ACC112 (cell line): ENCODE measurements at regions not wholly inside any gene's neighbourhood (a gene's known extent, or its start where the extent isn't known, plus 50 kb on each side); places are given as distances from the start of the nearest gene placed in this dataset.

ENCODE experiments used
- H2AFZ ChIP-seq: fragments of 200-600 bp; sonication (generic); one replicate; pipeline ENCODE4 v1.6.0; 2017; ENCODE audit warnings: antibody characterized with exemption, low read length; ENCODE audit not compliant: unreplicated experiment
- H3K27ac ChIP-seq: fragments of 200-600 bp; sonication (generic); 2 replicates; pipeline ENCODE4 v1.5.1; 2014; ENCODE audit warnings: low read depth, mild to moderate bottlenecking, antibody characterized with exemption, low read length, moderate library complexity
- H3K27me3 ChIP-seq: fragments of 200-600 bp; sonication (generic); 2 replicates; pipeline ENCODE4 v1.6.1; 2014; ENCODE audit warnings: mild to moderate bottlenecking, antibody characterized with exemption, low read length, moderate library complexity, mixed read lengths; ENCODE audit not compliant: insufficient read depth
- H3K36me3 ChIP-seq: fragments of 200-600 bp; sonication (generic); 2 replicates; pipeline ENCODE4 v1.6.1; 2016; ENCODE audit warnings: mild to moderate bottlenecking, antibody characterized with exemption, low read length, moderate library complexity, mixed read lengths; ENCODE audit not compliant: insufficient read depth
- H3K4me1 ChIP-seq: fragments of 200-600 bp; sonication (generic); one replicate; pipeline ENCODE4 v1.6.1; 2016; ENCODE audit warnings: low read length, mixed read lengths; ENCODE audit not compliant: insufficient read depth, unreplicated experiment, control insufficient read depth
- H3K4me3 ChIP-seq: fragments of 200-600 bp; sonication (generic); 2 replicates; pipeline ENCODE4 v1.5.1; 2014; ENCODE audit warnings: mild to moderate bottlenecking, low read depth, low read length
- H3K79me2 ChIP-seq: fragments of 200-600 bp; sonication (generic); one replicate; pipeline ENCODE4 v1.6.0; 2016; ENCODE audit warnings: low read length; ENCODE audit not compliant: control insufficient read depth, unreplicated experiment, insufficient read depth

DNA sequence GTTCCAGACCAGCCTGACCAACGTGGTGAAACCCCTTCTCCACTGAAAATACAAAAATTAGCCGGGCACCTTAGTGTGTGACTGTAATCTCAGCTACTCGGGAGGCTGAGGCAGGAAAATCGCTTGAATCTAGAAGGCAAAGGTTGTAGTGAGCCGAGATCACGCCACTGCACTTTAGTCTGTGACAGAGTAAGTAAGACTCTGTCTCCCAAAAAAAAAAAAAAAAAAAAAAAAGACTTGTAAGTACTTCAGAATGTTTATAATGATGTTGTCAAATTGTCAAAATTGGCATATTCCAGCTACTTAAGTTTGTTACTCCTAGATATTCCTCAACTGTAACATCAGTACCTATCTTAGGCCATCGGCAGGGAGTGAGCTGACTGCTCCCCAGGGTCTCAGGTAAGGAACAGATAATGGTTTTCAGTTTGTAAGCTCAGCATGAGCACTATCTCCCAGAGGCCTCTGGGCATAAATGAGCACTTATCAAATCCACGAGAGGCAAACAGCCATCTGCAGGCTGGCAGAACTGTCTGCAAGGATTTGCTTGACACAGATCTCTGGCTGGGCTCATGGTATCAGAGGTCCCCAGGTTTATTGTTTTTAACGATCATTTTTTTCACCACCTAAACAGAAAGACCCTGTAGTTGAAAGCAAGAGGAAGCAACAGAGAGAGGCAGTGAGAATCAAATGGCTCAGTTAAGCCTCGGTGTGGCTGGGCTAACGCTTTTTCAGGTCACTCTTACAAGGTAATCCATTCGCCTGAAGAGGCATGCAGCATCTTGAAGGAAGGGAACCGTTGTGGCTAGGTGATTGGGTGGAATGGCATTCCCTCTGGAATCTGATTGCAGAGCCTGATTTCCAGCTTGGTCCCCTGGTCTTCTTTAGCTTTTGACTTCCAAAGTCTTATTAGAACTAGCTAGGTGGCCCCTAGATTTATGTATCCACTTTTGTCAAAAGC is 115.9 kb downstream of the LY86 start:
- no peak overlapping the region for H3K4me3 ChIP-seq
- no peak overlapping the region for H2AFZ ChIP-seq
- peaks cover 10% of the 10 kb centered on the region for H3K4me1 ChIP-seq
- H3K36me3 ChIP-seq, result no peaks in the 10 kb centered on the region
- H3K27ac ChIP-seq, result no peak overlapping the region
- peaks cover 30% of the 10 kb centered on the region; the same call in 1 of the 2 replicates for H3K27me3 ChIP-seq
- no peaks in the 10 kb centered on the region for H3K79me2 ChIP-seq

DNA sequence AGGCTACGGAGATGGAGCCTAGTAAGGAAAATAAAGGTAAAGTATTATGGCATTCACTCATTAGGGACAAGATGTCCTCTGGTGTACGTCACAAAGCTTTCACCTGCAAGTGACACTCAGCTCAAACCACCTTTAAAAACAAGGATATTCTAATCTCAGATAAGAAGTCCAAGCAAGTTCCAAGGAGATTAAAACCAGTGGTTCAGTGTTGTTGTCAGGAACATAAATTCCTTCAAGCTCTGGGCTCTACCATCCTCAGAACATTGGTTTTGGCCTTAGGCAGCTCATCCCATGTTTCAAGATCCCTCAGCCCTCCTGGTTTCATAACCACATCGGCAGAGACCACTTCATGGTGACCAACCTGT is 116.5 kb downstream of the LY86 start:
- H3K36me3 ChIP-seq, result no peaks in the 10 kb centered on the region
- H3K27ac ChIP-seq, result no peak overlapping the region
- H3K79me2 ChIP-seq, result no peaks in the 10 kb centered on the region
- no peak overlapping the region for H2AFZ ChIP-seq
- H3K27me3 ChIP-seq, result peaks cover 36% of the 10 kb centered on the region; the same call in 1 of the 2 replicates
- peaks cover 5% of the 10 kb centered on the region for H3K4me1 ChIP-seq
- H3K4me3 ChIP-seq, result no peak overlapping the region

DNA sequence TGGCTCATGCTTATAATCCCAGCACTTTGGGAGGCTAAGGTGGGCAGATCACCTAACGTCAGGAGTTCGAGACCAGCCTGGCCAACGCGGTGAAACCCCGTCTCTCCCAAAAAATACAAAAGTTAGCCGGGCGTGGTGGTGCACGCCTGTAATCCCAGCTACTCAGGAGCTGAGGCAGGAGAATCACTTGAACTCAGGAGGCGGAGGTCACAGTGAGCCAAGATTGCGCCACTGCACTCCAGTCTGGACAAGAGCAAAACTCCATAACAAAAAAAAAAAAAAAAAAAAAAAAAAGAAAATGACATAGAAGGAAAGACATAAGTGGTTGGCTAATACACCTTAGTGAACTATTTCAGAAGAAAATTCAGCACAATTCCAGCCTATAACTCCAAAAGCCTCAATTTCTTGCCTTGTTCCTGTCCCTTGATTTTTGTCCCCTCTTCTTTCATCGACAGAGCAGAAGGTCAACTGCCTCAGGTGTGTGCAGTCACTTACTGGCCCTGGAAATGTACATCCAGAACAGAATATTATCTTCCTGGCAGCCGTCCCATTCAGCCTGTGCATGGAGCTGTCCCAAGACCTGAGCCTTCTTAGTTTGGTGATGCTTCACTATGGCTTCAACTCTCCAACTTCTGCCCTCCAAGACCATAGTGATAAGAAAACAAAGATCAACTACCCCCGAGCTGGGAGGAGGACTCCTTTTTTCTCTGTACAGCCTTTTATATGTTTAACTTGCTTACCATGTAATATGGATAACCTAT is 117.6 kb downstream of the LY86 start:
- Histone ChIP-seq H3K79me2 (no peaks in the 10 kb centered on the region), H3K4me3 (no peak overlapping the region), H3K4me1 (no peaks in the 10 kb centered on the region), H3K36me3 (no peaks in the 10 kb centered on the region), H3K27ac (no peak overlapping the region), H3K27me3 (peaks cover 38% of the 10 kb centered on the region; the same call in 1 of the 2 replicates), H2AFZ (no peak overlapping the region)

DNA sequence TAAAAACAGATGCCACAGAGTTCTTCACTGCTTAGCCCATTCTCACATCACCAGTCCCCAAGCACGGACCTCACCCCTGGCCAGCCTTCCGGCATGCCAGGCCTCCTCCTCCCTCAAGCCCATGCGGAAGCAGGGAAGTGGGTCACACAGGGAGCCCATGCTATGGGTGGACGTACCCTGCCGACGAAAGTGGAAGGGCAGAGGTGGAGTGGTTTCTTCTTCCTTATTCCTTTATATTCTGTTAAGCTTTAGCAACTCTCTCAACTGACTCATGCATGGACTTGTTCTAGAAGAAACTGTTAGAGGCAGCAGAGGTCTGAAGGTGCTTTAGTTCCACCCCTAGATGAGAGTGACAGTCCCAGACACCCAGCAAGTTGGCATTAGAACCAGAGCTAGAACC is 118.6 kb downstream of the LY86 start:
- peaks cover 34% of the 10 kb centered on the region; the same call in 1 of the 2 replicates for H3K27me3 ChIP-seq
- H2AFZ ChIP-seq, result no peak overlapping the region
- no peak overlapping the region for H3K27ac ChIP-seq
- H3K79me2 ChIP-seq, result no peaks in the 10 kb centered on the region
- no peaks in the 10 kb centered on the region for H3K36me3 ChIP-seq
- no peaks in the 10 kb centered on the region for H3K4me1 ChIP-seq
- H3K4me3 ChIP-seq, result no peak overlapping the region

DNA sequence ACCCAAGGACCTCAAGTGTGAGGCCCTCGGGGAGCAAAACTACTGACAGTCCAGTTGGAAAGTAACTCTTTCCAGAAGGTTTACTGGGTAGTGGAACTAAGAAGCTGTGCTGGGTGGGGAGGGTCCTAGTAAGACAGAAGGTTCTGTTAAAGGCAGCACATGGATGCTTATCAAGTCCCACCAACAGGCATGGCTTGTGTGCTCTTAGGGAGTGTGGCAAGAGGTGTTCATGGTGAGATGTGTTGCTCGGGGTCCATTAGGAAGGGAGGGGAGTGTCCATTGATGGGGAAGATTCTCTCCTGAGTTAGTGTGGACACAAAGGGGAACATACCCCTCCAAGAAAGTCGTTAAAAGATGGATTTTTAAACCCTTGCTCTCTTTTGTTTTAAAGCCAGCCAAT is 120.6 kb downstream of the LY86 start:
- no peak overlapping the region for H3K4me3 ChIP-seq
- peaks cover 34% of the 10 kb centered on the region; the same call in 1 of the 2 replicates for H3K27me3 ChIP-seq
- H3K79me2 ChIP-seq, result no peaks in the 10 kb centered on the region
- H2AFZ ChIP-seq, result no peak overlapping the region
- H3K4me1 ChIP-seq, result peaks cover 7% of the 10 kb centered on the region
- no peaks in the 10 kb centered on the region for H3K36me3 ChIP-seq
- H3K27ac ChIP-seq, result no peak overlapping the region

DNA sequence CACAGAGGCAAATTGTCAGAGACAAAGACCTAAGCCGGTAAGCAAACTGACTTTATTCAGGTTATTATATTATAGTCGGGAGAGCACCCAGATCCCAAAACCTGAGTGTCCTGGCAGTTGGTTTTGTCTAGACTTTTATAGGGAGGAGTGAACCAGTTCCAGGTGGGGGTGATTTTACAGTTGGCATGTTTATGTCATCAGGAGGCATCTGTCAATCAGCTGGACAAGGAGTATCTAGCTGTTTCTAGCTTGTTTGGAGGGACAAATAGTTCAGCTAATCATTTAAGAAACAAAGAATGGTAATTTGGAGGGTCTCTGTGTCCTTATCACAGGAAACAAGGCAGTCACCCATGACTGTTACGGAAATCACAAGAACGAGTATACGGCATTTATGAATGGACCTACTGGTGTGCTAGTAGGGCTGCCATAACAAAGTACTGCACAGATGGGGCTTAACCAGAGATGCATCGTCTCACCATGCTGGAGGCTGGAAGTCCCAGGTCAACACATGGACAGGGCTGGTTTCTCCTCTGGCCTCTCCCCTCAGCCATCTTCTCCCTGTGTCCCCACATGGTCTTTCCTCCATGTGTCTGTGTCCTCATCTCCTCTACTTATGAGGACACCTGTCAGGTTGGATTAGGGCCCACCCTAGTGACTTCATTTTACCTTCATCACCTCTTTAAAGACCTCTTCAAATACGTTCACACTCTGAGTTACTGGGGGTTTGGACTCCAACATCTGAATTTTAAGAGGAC is 122.7 kb downstream of the LY86 start:
- Histone ChIP-seq H3K36me3 (no peaks in the 10 kb centered on the region), H3K27me3 (peaks cover 34% of the 10 kb centered on the region; the same call in 1 of the 2 replicates), H3K4me3 (no peak overlapping the region), H3K4me1 (peaks cover 7% of the 10 kb centered on the region), H3K79me2 (no peaks in the 10 kb centered on the region), H3K27ac (no peak overlapping the region), H2AFZ (no peak overlapping the region)

DNA sequence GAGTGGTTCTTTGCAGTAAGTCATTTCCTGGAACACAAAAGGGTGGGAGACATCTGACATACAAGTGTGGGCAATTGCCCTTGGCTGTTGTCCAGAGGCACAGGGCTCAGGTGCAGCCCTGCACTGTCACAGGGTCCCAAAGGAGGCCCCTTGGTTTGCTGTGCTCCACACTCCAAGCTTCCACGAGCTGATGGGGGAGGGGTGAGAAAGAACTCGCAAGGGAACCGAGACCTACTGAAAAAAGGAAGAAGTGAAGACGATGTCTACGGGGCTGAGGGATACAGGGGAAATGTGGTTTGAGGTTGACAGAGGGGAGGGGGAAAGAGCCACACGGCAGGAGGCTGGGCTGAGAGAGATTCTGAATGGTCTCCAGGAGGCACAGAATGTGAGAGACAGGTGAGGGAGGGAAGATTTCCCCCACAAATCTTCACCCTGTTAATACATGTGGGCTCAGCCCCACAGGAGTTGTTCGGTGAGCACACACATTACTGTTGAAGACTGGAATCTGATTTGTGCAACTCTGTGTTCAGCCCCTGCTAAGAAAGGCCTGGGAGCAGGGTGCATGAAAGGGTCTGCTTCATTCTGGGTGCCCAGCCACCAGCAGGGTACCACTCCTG is 123.4 kb downstream of the LY86 start:
- Histone ChIP-seq H3K27ac (no peak overlapping the region), H3K36me3 (no peaks in the 10 kb centered on the region), H3K27me3 (peaks cover 34% of the 10 kb centered on the region; the same call in 1 of the 2 replicates), H2AFZ (no peak overlapping the region), H3K4me3 (no peak overlapping the region), H3K4me1 (peaks cover 7% of the 10 kb centered on the region), H3K79me2 (no peaks in the 10 kb centered on the region)

DNA sequence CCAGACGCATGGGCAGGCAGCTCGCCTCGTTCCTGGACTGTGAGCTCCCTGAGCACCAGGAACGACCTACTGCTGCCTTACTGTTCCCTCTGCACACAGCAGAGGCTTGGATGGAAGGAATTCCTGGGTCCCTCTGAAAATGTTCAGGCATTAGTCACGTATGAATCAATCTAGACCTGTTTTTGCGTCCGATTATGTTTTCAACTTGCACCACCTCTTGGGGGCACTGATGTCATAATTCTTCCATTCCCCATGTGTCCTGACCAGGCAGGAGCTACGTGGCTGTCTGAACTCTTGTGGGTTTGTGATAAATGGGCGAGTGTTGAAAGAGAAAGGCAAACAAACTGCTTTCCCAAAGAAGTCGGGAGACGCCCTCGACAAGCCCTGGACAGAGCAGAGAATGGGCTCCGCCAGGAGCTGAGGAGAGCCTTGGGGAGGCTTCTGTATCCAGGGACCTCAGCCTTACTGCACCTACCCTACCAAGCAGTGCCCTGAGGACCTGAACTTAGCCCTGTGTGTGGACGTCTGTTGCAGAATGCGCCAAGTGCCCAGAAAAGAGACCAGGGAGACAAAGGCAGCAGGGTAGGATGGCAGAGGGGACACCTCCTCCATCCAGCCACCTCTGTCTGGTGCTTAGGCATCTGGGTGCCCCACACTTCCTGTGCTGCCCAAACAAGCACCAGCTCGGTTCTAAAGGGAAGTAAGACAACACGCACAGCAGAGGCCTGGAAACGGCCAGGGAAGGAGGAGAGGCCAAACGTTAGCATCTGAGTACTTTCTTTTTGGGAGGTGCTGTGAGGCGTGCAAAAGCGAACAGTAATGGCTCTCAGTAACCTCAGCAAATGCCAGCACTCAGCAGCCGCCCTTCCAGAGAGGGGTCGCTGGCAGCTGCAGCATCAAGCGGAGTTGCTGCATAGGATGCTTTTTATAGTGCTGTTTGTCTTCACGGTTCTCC is 124.2 kb downstream of the LY86 start:
- Histone ChIP-seq H3K27ac (peak overlapping the region; percentile 57; the same call in 1 of the 2 replicates), H2AFZ (peak overlapping the region; percentile 73), H3K36me3 (no peaks in the 10 kb centered on the region), H3K79me2 (no peaks in the 10 kb centered on the region), H3K27me3 (peaks cover 26% of the 10 kb centered on the region; the same call in 1 of the 2 replicates), H3K4me1 (peaks cover 7% of the 10 kb centered on the region), H3K4me3 (peak overlapping the region; percentile 21; the same call in 1 of the 2 replicates)

DNA sequence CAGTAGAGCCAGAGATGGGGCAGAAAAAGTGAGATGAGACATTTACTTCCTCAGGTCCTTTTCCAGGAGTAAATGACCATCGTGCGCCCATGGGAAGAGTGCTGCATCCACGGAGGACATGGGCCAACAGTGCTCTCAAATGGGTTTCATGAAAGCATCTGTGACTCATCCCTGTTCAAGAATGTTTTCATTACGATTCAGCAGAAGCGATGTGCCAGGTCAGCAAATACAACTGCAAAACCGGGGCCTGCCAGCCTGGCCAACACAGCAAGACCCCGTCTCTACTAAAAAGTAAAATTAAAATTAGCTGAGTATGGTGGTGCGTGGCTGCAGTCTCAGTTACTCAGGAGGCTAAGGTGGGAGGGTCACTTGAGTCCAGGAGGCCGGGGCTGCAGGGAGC is 125.1 kb downstream of the LY86 start:
- Histone ChIP-seq H3K27ac (no peak overlapping the region), H3K79me2 (no peaks in the 10 kb centered on the region), H3K4me1 (peaks cover 7% of the 10 kb centered on the region), H3K4me3 (no peak overlapping the region), H3K27me3 (peaks cover 22% of the 10 kb centered on the region; the same call in 1 of the 2 replicates), H2AFZ (no peak overlapping the region), H3K36me3 (no peaks in the 10 kb centered on the region)
